HEK293 (cell line): ENCODE measurements at regions not wholly inside any gene's neighbourhood (a gene's known extent, or its start where the extent isn't known, plus 50 kb on each side); places are given as distances from the start of the nearest gene placed in this dataset.

Source experiments
- CTCF ChIP-seq: fragments of 450-650 bp; formaldehyde crosslinking; IDR thresholded peaks from 2 replicates; pipeline ENCODE4 v1.5.1; 2016; ENCODE audit warnings: missing biosample characterization, missing genetic modification characterization
- REST ChIP-seq: fragments of 450-650 bp; formaldehyde crosslinking; IDR thresholded peaks from 2 replicates; pipeline ENCODE4 v1.5.1; 2016; ENCODE audit warnings: missing biosample characterization, missing genetic modification characterization
- ZFP3 ChIP-seq: fragments of 450-650 bp; formaldehyde crosslinking; IDR thresholded peaks from 2 replicates; pipeline ENCODE4 v1.5.1; 2016; ENCODE audit warnings: low read depth, missing biosample characterization, missing genetic modification characterization
- ZNF114 ChIP-seq: fragments of 450-650 bp; formaldehyde crosslinking; IDR thresholded peaks from 2 replicates; pipeline ENCODE4 v1.5.0; 2017; ENCODE audit warnings: missing biosample characterization, missing genetic modification characterization
- ZNF274 ChIP-seq, 2 experiments: fragments of 200-500 bp in 1 of 2; fragments of 450-650 bp in 1 of 2; sonication (Bioruptor generic) in 1 of 2; formaldehyde crosslinking in 1 of 2; IDR thresholded peaks; 2 replicates each; pipeline versions ENCODE4 v1.5.1 to v1.6.1; 2014 to 2016; ENCODE audit warnings: borderline replicate concordance in 1 of 2, inconsistent platforms in 1 of 2, low read length in 1 of 2, missing biosample characterization in 1 of 2, missing genetic modification characterization in 1 of 2
- ZNF362 ChIP-seq: fragments of 450-650 bp; formaldehyde crosslinking; IDR thresholded peaks from 2 replicates; pipeline ENCODE4 v1.5.1; 2016; ENCODE audit warnings: missing biosample characterization, missing genetic modification characterization
- ZNF548 ChIP-seq: fragments of 450-650 bp; formaldehyde crosslinking; IDR thresholded peaks from 2 replicates; pipeline ENCODE4 v1.5.1; 2016; ENCODE audit warnings: missing biosample characterization, missing genetic modification characterization
- ZNF658 ChIP-seq: fragments of 450-650 bp; formaldehyde crosslinking; IDR thresholded peaks from 2 replicates; pipeline ENCODE4; 2016; ENCODE audit warnings: missing biosample characterization, missing genetic modification characterization
- TF ChIP-seq, protein P1 (sequence below): fragments of 450-650 bp; formaldehyde crosslinking; IDR thresholded peaks from 2 replicates; pipeline ENCODE4 v1.5.1; 2017; ENCODE audit warnings: missing biosample characterization, missing genetic modification characterization

- TF ChIP-seq ZFP3, result no peak
- TF ChIP-seq, protein P1, sequence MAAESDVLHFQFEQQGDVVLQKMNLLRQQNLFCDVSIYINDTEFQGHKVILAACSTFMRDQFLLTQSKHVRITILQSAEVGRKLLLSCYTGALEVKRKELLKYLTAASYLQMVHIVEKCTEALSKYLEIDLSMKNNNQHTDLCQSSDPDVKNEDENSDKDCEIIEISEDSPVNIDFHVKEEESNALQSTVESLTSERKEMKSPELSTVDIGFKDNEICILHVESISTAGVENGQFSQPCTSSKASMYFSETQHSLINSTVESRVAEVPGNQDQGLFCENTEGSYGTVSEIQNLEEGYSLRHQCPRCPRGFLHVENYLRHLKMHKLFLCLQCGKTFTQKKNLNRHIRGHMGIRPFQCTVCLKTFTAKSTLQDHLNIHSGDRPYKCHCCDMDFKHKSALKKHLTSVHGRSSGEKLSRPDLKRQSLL (tag by site-specific recombination), result no peak
- no peak for TF ChIP-seq CTCF (tag by site-specific recombination)
- no peak for TF ChIP-seq REST (tag by site-specific recombination)
- TF ChIP-seq ZNF362 (tag by site-specific recombination), result no peak
- TF ChIP-seq ZNF274 (IDR thresholded peaks at IDR 0.05; ENCODE audit: low read length), result no peak
- no peak for TF ChIP-seq ZNF274 (tag by site-specific recombination; IDR thresholded peaks at IDR 0.05; ENCODE audit: borderline replicate concordance)
- no peak for TF ChIP-seq ZNF114 (tag by site-specific recombination)
- TF ChIP-seq ZNF658, result no peak
- no peak for TF ChIP-seq ZNF548
Measured at GRCh38 chr1:193402037-193402436, 215.6 kb upstream of the B3GALT2 start.
